CD14-positive monocyte (primary cell): ENCODE measurements at regions not wholly inside any gene's neighbourhood (a gene's known extent, or its start where the extent isn't known, plus 50 kb on each side); places are given as distances from the start of the nearest gene placed in this dataset.
"Not testable (repeated sequence)": the region's sequence is repeated elsewhere in the genome, so short reads cannot be mapped to it uniquely, and the experiment has no call there.

Experiments used
- DNase-seq, 3 donors: peaks; one replicate each; pipeline ENCODE4 v3.0.0-alpha.2; 2011 to 2022
- H2AFZ ChIP-seq: 2 replicates; pipeline ENCODE4 v1.6.0; 2012; ENCODE audit warnings: mild to moderate bottlenecking, low read depth, low read length, inconsistent platforms; ENCODE audit not compliant: insufficient read depth, poor library complexity, severe bottlenecking
- H3K27ac ChIP-seq, 2 donors: 1 replicate in 1 of 2; 2 replicates in 1 of 2; pipeline ENCODE4 v1.5.1; 2012 to 2013; ENCODE audit warnings: low read length in 2 of 2, control low read depth in 1 of 2, inconsistent platforms in 1 of 2, low read depth in 1 of 2, mild to moderate bottlenecking in 1 of 2
- H3K27me3 ChIP-seq, 2 donors: one replicate each; pipeline versions ENCODE4 v1.6.0 to v1.6.1; 2011 to 2013; ENCODE audit warnings: low read length in 2 of 2; ENCODE audit not compliant: control insufficient read depth in 2 of 2, insufficient read depth in 2 of 2
- H3K36me3 ChIP-seq, 2 donors: replicated peaks in 1 of 2; 1 replicate in 1 of 2; 2 replicates in 1 of 2; pipeline versions ENCODE4 v1.5.1 to v1.6.1; 2012 to 2013; ENCODE audit warnings: low read length in 2 of 2, control low read depth in 1 of 2, inconsistent platforms in 1 of 2, mild to moderate bottlenecking in 1 of 2; ENCODE audit not compliant: insufficient read depth in 2 of 2, control insufficient read depth in 1 of 2
- H3K4me1 ChIP-seq, 2 donors: 1 replicate in 1 of 2; 2 replicates in 1 of 2; pipeline versions ENCODE4 v1.5.1 to v1.6.1; 2012 to 2013; ENCODE audit warnings: low read length in 2 of 2, control low read depth in 1 of 2, inconsistent platforms in 1 of 2, mild to moderate bottlenecking in 1 of 2, moderate library complexity in 1 of 2; ENCODE audit not compliant: insufficient read depth in 2 of 2, control insufficient read depth in 1 of 2
- H3K4me2 ChIP-seq: replicated peaks from 2 replicates; pipeline ENCODE3; 2012; ENCODE audit warnings: low read length, moderate library complexity, mild to moderate bottlenecking; ENCODE audit not compliant: poor library complexity, severe bottlenecking; ENCODE audit errors: extremely low read depth
- H3K4me3 ChIP-seq, 3 experiments: fragments of 200-600 bp in 1 of 3; sonication (generic) in 1 of 3; replicated peaks in 1 of 3; 1 replicate in 2 of 3; 2 replicates in 1 of 3; pipeline ENCODE4 v1.5.1; 2011 to 2013; ENCODE audit warnings: low read length in 3 of 3, mild to moderate bottlenecking in 3 of 3, control low read depth in 2 of 3, low read depth in 2 of 3, inconsistent platforms in 1 of 3, moderate library complexity in 1 of 3
- H3K79me2 ChIP-seq: 2 replicates; pipeline ENCODE4 v1.6.0; 2012; ENCODE audit warnings: mild to moderate bottlenecking, control low read depth, inconsistent platforms, low read length, moderate library complexity; ENCODE audit not compliant: insufficient read depth
- H3K9ac ChIP-seq: 2 replicates; pipeline ENCODE4 v1.6.0; 2017; ENCODE audit warnings: low read length, mild to moderate bottlenecking; ENCODE audit not compliant: insufficient read depth, poor library complexity, severe bottlenecking
- H3K9me3 ChIP-seq, 2 donors: replicated peaks in 1 of 2; 1 replicate in 1 of 2; 2 replicates in 1 of 2; pipeline versions ENCODE4 v1.5.1 to v1.6.1; 2012 to 2013; ENCODE audit warnings: low read length in 2 of 2, control low read depth in 1 of 2; ENCODE audit not compliant: control insufficient read depth in 1 of 2, insufficient read depth in 1 of 2
- H4K20me1 ChIP-seq: 2 replicates; pipeline ENCODE4 v1.6.0; 2012; ENCODE audit warnings: mild to moderate bottlenecking, low read length, control low read depth, moderate library complexity; ENCODE audit not compliant: insufficient read depth
- H3K27ac Mint-ChIP-seq, 7 donors: one replicate each; pipeline ENCODE4 v1.8.0; 2020; ENCODE audit warnings: mild to moderate bottlenecking in 7 of 7, mixed read lengths in 7 of 7, moderate library complexity in 6 of 7, inconsistent platforms in 2 of 7
- H3K27me3 Mint-ChIP-seq, 3 donors: one replicate each; pipeline ENCODE4 v1.8.0; 2021 to 2022; ENCODE audit warnings: low read depth in 3 of 3, mild to moderate bottlenecking in 3 of 3, mixed read lengths in 3 of 3, moderate library complexity in 3 of 3, inconsistent platforms in 1 of 3
- H3K36me3 Mint-ChIP-seq, 2 donors: one replicate each; pipeline ENCODE4 v1.8.0; 2020; ENCODE audit warnings: mixed read lengths in 2 of 2, inconsistent platforms in 1 of 2, mild to moderate bottlenecking in 1 of 2
- H3K4me1 Mint-ChIP-seq: one replicate; pipeline ENCODE4 v1.8.0; 2020; ENCODE audit warnings: mild to moderate bottlenecking, mixed read lengths
- H3K4me3 Mint-ChIP-seq, 2 donors: one replicate each; pipeline ENCODE4 v1.8.0; 2020; ENCODE audit warnings: mild to moderate bottlenecking in 2 of 2, mixed read lengths in 2 of 2, moderate library complexity in 1 of 2
- H3K9me3 Mint-ChIP-seq, 7 donors: one replicate each; pipeline ENCODE4 v1.8.0; 2020 to 2022; ENCODE audit warnings: mixed read lengths in 7 of 7, mild to moderate bottlenecking in 6 of 7, moderate library complexity in 6 of 7, inconsistent platforms in 2 of 7
- CTCF ChIP-seq: fragments of 200-600 bp; IDR thresholded peaks from one replicate; pipeline ENCODE4 v1.8.0; 2022; ENCODE audit warnings: antibody characterized with exemption, mild to moderate bottlenecking
- WGBS: methylation state at CpG from one replicate; pipeline ENCODE4 v1.1.5; 2013; ENCODE audit warnings: missing lambda C conversion rate; ENCODE audit not compliant: insufficient coverage; 5-methylcytosine and 5-hydroxymethylcytosine counted together
- intact Hi-C, 2 donors: fragments of 100-400 bp; cut with micrococcal nuclease; formaldehyde crosslinking; loops; one replicate each; pipeline versions ENCODE4 v1.15.0 to v1.15.1; 2023

GRCh38 chr16:35599429-35600160 lies 2140.2 kb downstream of the TP53TG3F start:
- no peak overlapping the region for H2AFZ ChIP-seq
- WGBS = 95% methylated on average over 4 of the region's 6 CpGs
- no peak overlapping the region for H3K4me3 Mint-ChIP-seq

GRCh38 chr16:35600161-35600555 lies 2140.7 kb downstream of the TP53TG3F start:
- H3K4me1 Mint-ChIP-seq, H3K27me3 Mint-ChIP-seq, H3K36me3 ChIP-seq, intact Hi-C loops, H3K27ac ChIP-seq, H3K27ac Mint-ChIP-seq, H3K4me2 ChIP-seq, H4K20me1 ChIP-seq, H3K4me3 ChIP-seq, H3K27me3 ChIP-seq, H3K36me3 Mint-ChIP-seq, H3K9ac ChIP-seq, H3K79me2 ChIP-seq, H2AFZ ChIP-seq, H3K4me1 ChIP-seq, H3K4me3 Mint-ChIP-seq, DNase-seq: not testable (repeated sequence)
- H3K9me3 Mint-ChIP-seq = peaks cover 3 to 29% (median 10%) of the 10 kb centered on the region in 7 donors
- H3K9me3 ChIP-seq = peaks cover 20 to 31% of the 10 kb centered on the region in 2 donors
- WGBS = no CpG with 5 or more reads among the region's 2 CpGs

More at GRCh38 chr16:35599429-35600160, 2140.2 kb downstream of the TP53TG3F start:
- Histone ChIP-seq H3K79me2 (no peaks in the 10 kb centered on the region), H3K9ac (no peak overlapping the region), H3K27ac (no peak overlapping the region), H3K4me2 (no peak overlapping the region), H4K20me1 (no peaks in the 10 kb centered on the region), H3K27me3 (no peaks in the 10 kb centered on the region), H3K4me1 (no peaks in the 10 kb centered on the region), H3K4me3 (no peak overlapping the region), H3K9me3 (peaks cover 20 to 31% of the 10 kb centered on the region in 2 donors), H3K36me3 (no peaks in the 10 kb centered on the region)
- no peaks in the 10 kb centered on the region for H3K36me3 Mint-ChIP-seq
- intact Hi-C loops = no loop called here
- H3K9me3 Mint-ChIP-seq = peaks cover 3 to 29% (median 10%) of the 10 kb centered on the region in 7 donors
- no peak for DNase-seq
- TF ChIP-seq CTCF = no peak
- no peak overlapping the region for H3K27ac Mint-ChIP-seq
- H3K4me1 Mint-ChIP-seq = no peaks in the 10 kb centered on the region
- no peaks in the 10 kb centered on the region for H3K27me3 Mint-ChIP-seq
